NT2/D1 (cell line): ENCODE measurements at regions not wholly inside any gene's neighbourhood (a gene's known extent, or its start where the extent isn't known, plus 50 kb on each side); places are given as distances from the start of the nearest gene placed in this dataset.
"Not testable (repeated sequence)": the region's sequence is repeated elsewhere in the genome, so short reads cannot be mapped to it uniquely, and the experiment has no call there.

Source experiments
- DNase-seq: peaks from one replicate; pipeline ENCODE4 v3.0.0-alpha.2; 2011; ENCODE audit warnings: low read depth, low spot score
- H3K27me3 ChIP-seq: 2 replicates; pipeline ENCODE4 v1.6.0; 2011; ENCODE audit warnings: mild to moderate bottlenecking; ENCODE audit not compliant: insufficient read length, insufficient read depth
- H3K36me3 ChIP-seq: 2 replicates; pipeline ENCODE4 v1.6.1; 2011; ENCODE audit warnings: mild to moderate bottlenecking, low read length, mixed read lengths; ENCODE audit not compliant: insufficient read depth, insufficient read length
- H3K4me1 ChIP-seq: 2 replicates; pipeline ENCODE4 v1.5.1; 2011; ENCODE audit not compliant: insufficient read depth, insufficient read length
- H3K4me3 ChIP-seq: 2 replicates; pipeline ENCODE4 v1.5.1; 2011; ENCODE audit warnings: low read depth; ENCODE audit not compliant: insufficient read length
- H3K9ac ChIP-seq: 2 replicates; pipeline ENCODE4 v1.6.0; 2011; ENCODE audit warnings: low read depth; ENCODE audit not compliant: insufficient read length
- H3K9me3 ChIP-seq: 2 replicates; pipeline ENCODE4 v1.5.1; 2011; ENCODE audit warnings: mild to moderate bottlenecking, low read length; ENCODE audit not compliant: insufficient read depth
- SUZ12 ChIP-seq: IDR thresholded peaks from 2 replicates; pipeline ENCODE4 v1.6.1; 2011; ENCODE audit not compliant: insufficient read length, insufficient read depth; ENCODE audit errors: extremely low read depth
- YY1 ChIP-seq: IDR thresholded peaks from 2 replicates; pipeline ENCODE4 v1.6.1; 2011; ENCODE audit not compliant: insufficient read length, insufficient read depth
- ZNF274 ChIP-seq: IDR thresholded peaks from 2 replicates; pipeline ENCODE4 v1.6.1; 2011; ENCODE audit warnings: mild to moderate bottlenecking, low read depth, low read length

DNA sequence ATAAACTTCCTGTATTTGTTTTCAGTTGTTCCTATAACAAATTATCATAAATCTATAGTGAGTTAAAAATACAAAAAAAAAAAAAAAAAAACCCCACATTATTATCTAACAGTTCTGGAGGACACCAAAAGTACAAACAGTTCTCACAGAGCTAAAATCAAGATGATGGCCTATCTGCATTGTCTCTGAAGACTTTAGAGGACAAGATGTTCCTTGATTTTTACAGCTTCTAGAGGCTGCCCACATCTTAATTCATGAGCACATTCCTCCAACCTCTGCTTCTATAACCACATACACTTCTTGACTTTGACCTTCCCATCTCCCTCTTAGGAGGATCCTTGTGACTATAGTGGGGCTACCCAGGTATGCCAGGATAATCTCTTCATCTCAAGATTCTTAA lies 806.1 kb downstream of the LTN1 start:
- no peak overlapping the region for H3K9ac ChIP-seq
- peaks cover 17% of the 10 kb centered on the region for H3K9me3 ChIP-seq
- TF ChIP-seq YY1 = no peak
- no peak for TF ChIP-seq SUZ12
- H3K27me3 ChIP-seq = no peaks in the 10 kb centered on the region
- DNase-seq = no peak
- no peak overlapping the region for H3K4me3 ChIP-seq
- H3K4me1 ChIP-seq = no peaks in the 10 kb centered on the region
- no peaks in the 10 kb centered on the region for H3K36me3 ChIP-seq

DNA sequence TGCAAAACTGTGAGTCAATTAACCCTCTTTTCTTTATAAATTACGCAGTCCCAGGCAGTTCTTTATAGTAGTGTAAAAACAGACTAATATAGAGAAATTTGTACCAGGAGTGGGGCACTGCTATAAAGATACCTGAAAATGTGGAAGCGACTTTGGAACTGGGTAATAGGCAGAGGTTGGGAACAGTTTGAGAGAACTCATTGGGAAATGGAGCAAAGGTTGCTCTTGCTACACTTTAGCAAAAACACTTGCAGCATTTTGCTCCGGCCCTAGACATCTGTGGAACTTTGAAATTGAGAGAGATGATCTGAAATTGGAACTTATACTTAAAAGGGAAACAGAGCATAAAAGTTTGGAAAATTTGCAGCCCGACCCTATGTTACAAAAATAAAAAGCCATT lies 810.9 kb downstream of the LTN1 start:
- Histone ChIP-seq H3K9ac (no peak overlapping the region), H3K9me3 (peaks cover 20% of the 10 kb centered on the region), H3K27me3 (no peaks in the 10 kb centered on the region), H3K4me3 (no peak overlapping the region), H3K4me1 (no peaks in the 10 kb centered on the region), H3K36me3 (no peaks in the 10 kb centered on the region)
- DNase-seq = no peak
- TF ChIP-seq ZNF274 = no peak
- no peak for TF ChIP-seq YY1
- no peak for TF ChIP-seq SUZ12

DNA sequence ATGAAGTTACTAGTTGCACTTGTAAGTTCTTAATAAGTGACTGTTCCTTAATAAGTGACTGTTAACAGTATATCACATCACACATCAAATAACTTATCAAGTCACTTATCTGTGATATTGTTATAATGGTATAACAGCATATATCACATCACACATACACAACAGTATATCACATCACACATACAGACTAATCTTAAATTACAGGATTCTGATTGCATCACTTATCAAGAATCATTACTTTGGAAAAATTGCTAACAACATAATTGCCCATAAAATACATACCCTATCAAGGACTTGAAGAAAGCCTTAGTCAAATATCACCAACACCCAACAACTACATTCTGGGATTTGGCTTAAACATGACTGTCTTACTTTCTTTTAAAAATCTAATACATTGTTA lies 813.5 kb downstream of the LTN1 start:
- Histone ChIP-seq H3K4me1 (no peaks in the 10 kb centered on the region), H3K9ac (no peak overlapping the region), H3K9me3 (peaks cover 20% of the 10 kb centered on the region), H3K4me3 (no peak overlapping the region), H3K27me3 (no peaks in the 10 kb centered on the region), H3K36me3 (no peaks in the 10 kb centered on the region)
- no peak for DNase-seq
- TF ChIP-seq SUZ12 (no peak), ZNF274 (no peak), YY1 (no peak)

- Histone ChIP-seq H3K4me3 (no peak overlapping the region), H3K9ac (no peak overlapping the region), H3K4me1 (no peaks in the 10 kb centered on the region), H3K27me3 (no peaks in the 10 kb centered on the region), H3K9me3 (peaks cover 8% of the 10 kb centered on the region; the same call in 1 of the 2 replicates), H3K36me3 (no peaks in the 10 kb centered on the region)
- TF ChIP-seq ZNF274 (no peak), SUZ12 (no peak), YY1 (no peak)
- no peak for DNase-seq
Observed at GRCh38 chr21:28177124-28177523, 815.6 kb downstream of the LTN1 start.

GRCh38 chr21:28174701-28175100 lies 818.0 kb downstream of the LTN1 start:
- Histone ChIP-seq H3K36me3 (no peaks in the 10 kb centered on the region), H3K4me3 (no peak overlapping the region), H3K27me3 (no peaks in the 10 kb centered on the region), H3K9me3 (no peaks in the 10 kb centered on the region), H3K9ac (no peak overlapping the region), H3K4me1 (no peaks in the 10 kb centered on the region)
- TF ChIP-seq SUZ12 (no peak), YY1 (no peak), ZNF274 (no peak)
- no peak for DNase-seq

DNA sequence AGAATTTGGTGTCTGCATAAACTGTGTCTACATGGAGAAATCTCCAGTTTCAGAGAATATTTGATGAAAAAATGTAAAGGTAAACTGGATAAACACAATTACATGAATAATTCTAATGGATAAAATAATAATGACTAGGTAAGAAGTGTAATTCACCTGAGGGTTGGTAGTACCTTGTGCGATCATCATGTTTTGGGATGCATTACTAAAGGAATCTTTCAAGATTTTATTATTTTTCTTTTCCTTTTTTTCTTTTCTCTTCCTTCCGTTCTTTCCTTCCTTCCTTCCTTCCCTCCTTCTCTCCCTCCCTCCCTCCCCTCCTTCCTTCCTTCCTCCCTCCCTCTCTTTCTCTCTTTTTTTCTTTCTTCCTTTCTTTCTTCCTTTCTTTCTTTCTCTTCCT lies 818.7 kb downstream of the LTN1 start:
- TF ChIP-seq ZNF274 = no peak
- no peak for TF ChIP-seq YY1
- TF ChIP-seq SUZ12 = no peak
- DNase-seq = no peak
- no peaks in the 10 kb centered on the region for H3K4me1 ChIP-seq
- no peaks in the 10 kb centered on the region for H3K9me3 ChIP-seq
- no peak overlapping the region for H3K9ac ChIP-seq
- no peak overlapping the region for H3K4me3 ChIP-seq
- H3K36me3 ChIP-seq = no peaks in the 10 kb centered on the region
- no peaks in the 10 kb centered on the region for H3K27me3 ChIP-seq

GRCh38 chr21:28172376-28172775 lies 820.3 kb downstream of the LTN1 start:
- Histone ChIP-seq H3K9me3 (no peaks in the 10 kb centered on the region), H3K4me3 (no peak overlapping the region), H3K4me1 (no peaks in the 10 kb centered on the region), H3K27me3 (no peaks in the 10 kb centered on the region), H3K9ac (no peak overlapping the region), H3K36me3 (no peaks in the 10 kb centered on the region)
- no peak for TF ChIP-seq ZNF274
- no peak for TF ChIP-seq YY1
- TF ChIP-seq SUZ12 = no peak
- no peak for DNase-seq

DNA sequence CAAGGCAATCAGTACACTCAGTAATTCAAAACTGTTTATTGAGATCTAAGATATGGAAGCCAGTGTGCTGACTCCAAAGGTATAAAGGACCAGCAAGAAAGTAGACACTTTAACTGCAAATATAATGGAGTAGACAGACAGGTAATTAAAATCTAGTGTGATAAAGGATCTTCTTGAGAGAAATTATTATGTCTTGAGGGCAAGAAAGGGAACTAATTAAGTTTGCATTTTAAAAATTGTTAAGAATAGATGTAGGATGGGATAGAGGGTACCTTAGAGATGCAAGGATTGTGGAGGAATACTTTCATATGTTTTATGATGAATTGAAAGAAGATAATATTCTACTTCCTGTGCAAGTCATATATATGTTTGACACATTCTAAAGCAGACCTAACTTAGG lies 825.3 kb downstream of the LTN1 start:
- Histone ChIP-seq H3K9ac (no peak overlapping the region), H3K4me1 (no peaks in the 10 kb centered on the region), H3K9me3 (no peaks in the 10 kb centered on the region), H3K36me3 (no peaks in the 10 kb centered on the region), H3K4me3 (no peak overlapping the region), H3K27me3 (no peaks in the 10 kb centered on the region)
- no peak for TF ChIP-seq ZNF274
- TF ChIP-seq SUZ12 = no peak
- TF ChIP-seq YY1 = no peak
- no peak for DNase-seq

DNA sequence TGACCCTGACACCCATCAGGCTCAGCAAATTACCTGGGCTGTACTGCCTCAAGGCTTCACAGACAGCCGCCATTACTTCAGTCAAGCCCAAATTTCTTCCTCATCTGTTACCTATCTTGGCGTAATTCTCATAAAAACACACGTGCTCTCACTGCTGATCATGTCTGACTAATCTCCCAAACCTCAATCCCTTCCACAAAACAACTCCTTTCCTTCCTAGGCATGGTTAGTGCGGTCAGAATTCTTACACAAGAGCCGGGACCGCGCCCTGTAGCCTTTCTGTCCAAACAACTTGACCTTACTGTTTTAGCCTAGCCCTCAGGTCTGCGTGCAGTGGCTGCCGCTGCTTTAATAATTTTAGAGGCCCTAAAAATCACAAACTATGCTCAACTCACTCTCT lies 828.2 kb downstream of the LTN1 start:
- H3K4me3 ChIP-seq, H3K4me1 ChIP-seq, H3K9me3 ChIP-seq: not testable (repeated sequence)

GRCh38 chr21:28162052-28162451 lies 830.6 kb downstream of the LTN1 start:
- not testable (repeated sequence) for H3K4me1 ChIP-seq, H3K9me3 ChIP-seq, H3K36me3 ChIP-seq, DNase-seq, H3K9ac ChIP-seq, H3K27me3 ChIP-seq, H3K4me3 ChIP-seq

More for the DNA sequence above, 828.2 kb downstream of the LTN1 start:
- H3K36me3 ChIP-seq, H3K27me3 ChIP-seq, H3K9ac ChIP-seq, DNase-seq: not testable (repeated sequence)
